OCI-LY3 (cell line): ENCODE measurements at regions not wholly inside any gene's neighbourhood (a gene's known extent, or its start where the extent isn't known, plus 50 kb on each side); places are given as distances from the start of the nearest gene placed in this dataset.

Source experiments
- CTCF ChIP-seq: fragments of 200-600, 300-600 bp; sonication (generic); IDR thresholded peaks from 2 replicates; pipeline ENCODE4 v1.5.1; 2014; ENCODE audit warnings: antibody characterized with exemption, low read length, low read depth
- EZH2phosphoT487 ChIP-seq: fragments of 200-600 bp; shearing (Covaris generic); IDR thresholded peaks from 2 replicates; pipeline ENCODE4 v1.6.1; 2018; ENCODE audit warnings: antibody characterized with exemption, mixed run types, low read depth

- TF ChIP-seq CTCF (no peak), EZH2phosphoT487 (no peak)
These were observed 371.7 kb upstream of the IGFBP3 start for GRCh38 chr7:46292741-46293140.
